Transverse colon (tissue), 4 donors: ENCODE measurements at regions not wholly inside any gene's neighbourhood (a gene's known extent, or its start where the extent isn't known, plus 50 kb on each side); places are given as distances from the start of the nearest gene placed in this dataset.

Experiments used
- DNase-seq: peaks from one replicate; pipeline ENCODE4 v3.0.0-alpha.2; 2019
- H3K27ac ChIP-seq, 4 donors: fragments of 200-600 bp; sonication (generic); 2 replicates each; pipeline ENCODE4 v1.5.1; 2016 to 2018; ENCODE audit warnings: inconsistent platforms in 4 of 4
- H3K27me3 ChIP-seq: fragments of 200-600 bp; sonication (generic); 2 replicates; pipeline ENCODE4 v1.5.1; 2017; ENCODE audit warnings: inconsistent platforms
- H3K36me3 ChIP-seq, 4 donors: fragments of 200-600 bp; sonication (generic); 2 replicates each; pipeline ENCODE4 v1.5.1; 2017 to 2019; ENCODE audit warnings: inconsistent platforms in 4 of 4
- H3K4me1 ChIP-seq, 4 donors: fragments of 200-600 bp; sonication (generic); 2 replicates each; pipeline ENCODE4 v1.5.1; 2017 to 2020; ENCODE audit warnings: inconsistent platforms in 4 of 4
- H3K4me3 ChIP-seq, 4 donors: fragments of 200-600 bp; sonication (generic); 1 replicate in 1 of 4; 2 replicates in 3 of 4; pipeline versions ENCODE4 v1.5.1 to v1.6.1; 2017 to 2019; ENCODE audit warnings: inconsistent platforms in 4 of 4
- H3K9me3 ChIP-seq, 2 donors: fragments of 200-600 bp; sonication (generic); 2 replicates each; pipeline ENCODE4 v1.5.1; 2017 to 2019; ENCODE audit warnings: inconsistent platforms in 2 of 2
- CTCF ChIP-seq, 5 experiments: fragments of 200-600 bp in 3 of 5; fragments of 450-650 bp in 2 of 5; sonication (generic) in 3 of 5; IDR thresholded peaks; 1 replicate in 2 of 5; 2 replicates in 3 of 5; pipeline ENCODE4 v1.5.1; 2016 to 2017; ENCODE audit warnings: antibody characterized with exemption in 5 of 5, inconsistent platforms in 3 of 5, mild to moderate bottlenecking in 2 of 5, moderate library complexity in 1 of 5
- POLR2AphosphoS5 ChIP-seq, 3 donors: sonication (generic); formaldehyde crosslinking; IDR thresholded peaks; one replicate each; pipeline ENCODE4 v1.6.1; 2016; ENCODE audit warnings: antibody characterized with exemption in 3 of 3
- WGBS, 2 donors: methylation state at CpG; one replicate each; pipeline ENCODE4 v1.1.5; 2018; ENCODE audit warnings: low coverage in 1 of 2; 5-methylcytosine and 5-hydroxymethylcytosine counted together
- in situ Hi-C, 4 donors: fragments of 200-750 bp; cut with MboI; loops; one replicate each; pipeline versions ENCODE4 v1.15.0 to v1.15.1; 2017; ENCODE audit warnings: low sequenced_read_pairs in 3 of 4, low pct_ligation_motif_present in 1 of 4, low pct_unique_long_range_greater_than_20kb in 1 of 4
- intact Hi-C: fragments of 100-400 bp; cut with DNase I; formaldehyde crosslinking; loops from one replicate; pipeline ENCODE4 v1.15.1; 2023; ENCODE audit warnings: low total_unique reads

DNA sequence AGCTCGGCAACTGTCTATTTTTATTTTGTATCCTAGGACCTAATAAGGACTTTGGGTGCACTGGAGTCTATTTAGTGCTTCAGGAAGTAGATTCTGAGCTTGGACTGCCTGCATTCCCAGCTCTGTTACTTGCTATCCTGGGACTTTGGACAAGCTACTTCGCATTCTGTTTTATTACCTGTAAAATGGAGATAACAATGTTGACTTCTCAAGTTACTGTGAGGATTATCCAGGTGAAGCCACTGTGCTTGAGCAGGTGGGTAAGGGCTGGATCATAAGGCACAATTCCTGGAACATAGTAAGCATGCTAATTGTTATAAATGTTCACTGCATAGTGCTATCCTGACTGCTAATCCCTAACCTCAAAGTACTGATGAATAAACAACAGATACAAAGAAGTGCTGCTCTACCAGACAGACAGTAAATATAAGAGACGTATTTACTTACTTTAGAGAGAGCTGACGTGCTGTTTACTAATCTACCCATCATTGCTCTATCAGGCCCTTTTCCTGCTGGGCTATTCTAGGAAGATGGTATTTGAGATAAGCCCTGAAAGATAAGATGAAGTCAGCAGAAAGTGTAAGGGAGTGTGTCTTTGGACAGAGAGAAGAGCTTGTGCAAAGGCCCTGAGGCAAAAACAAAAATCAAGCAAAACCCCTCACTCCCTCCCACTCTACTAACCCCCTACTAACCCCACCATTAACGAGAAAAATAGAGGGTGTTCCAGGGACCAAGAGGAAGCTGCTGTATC lies 50.8 kb upstream of the FLT1 start:
- H3K27ac ChIP-seq: peak overlapping the region; percentile 18 to 67 (median 48)

More for the DNA sequence above, 50.8 kb upstream of the FLT1 start:
- no peaks in the 10 kb centered on the region for H3K9me3 ChIP-seq
- H3K4me1 ChIP-seq: peaks cover 0 to 18% (median 0%) of the 10 kb centered on the region in 4 donors
- H3K27me3 ChIP-seq: peaks cover 5% of the 10 kb centered on the region
- TF ChIP-seq CTCF (IDR thresholded peaks at IDR 0.05) (no peak), POLR2AphosphoS5 (IDR thresholded peaks at IDR 0.05) (peak in 1 of 3 donors; percentile 42)
- H3K36me3 ChIP-seq: no peaks in the 10 kb centered on the region
- peak; percentile 36 for DNase-seq
- H3K4me3 ChIP-seq: no peak overlapping the region
- intact Hi-C loops: no loop called here
- in situ Hi-C loops: no loop called here
- WGBS, 2 donors: 35 to 42% methylated on average over 3 to 5 of the region's 5 CpGs
